SK-N-SH (cell line): ENCODE measurements at regions not wholly inside any gene's neighbourhood (a gene's known extent, or its start where the extent isn't known, plus 50 kb on each side); places are given as distances from the start of the nearest gene placed in this dataset.

ENCODE experiments used
- CTCF ChIA-PET: fragments of 300-600, 350-600 bp; formaldehyde crosslinking; extraction: SDS; loops from one replicate; lab custom pipeline; 2021; lab: Yijun Ruan, JAX
- POLR2A ChIA-PET: fragments of 350-600 bp; sonication (Branson Sonifier 250); formaldehyde crosslinking; extraction: SDS; loops from one replicate; lab custom pipeline; 2020; ENCODE audit warnings: antibody characterized with exemption, inconsistent platforms; lab: Yijun Ruan, JAX
- DNase-seq: peaks from one replicate; pipeline ENCODE4 v3.0.0; 2012
- H2AFZ ChIP-seq: fragments of 200-600 bp; sonication (generic); 2 replicates; pipeline ENCODE4 v1.8.1; 2016; ENCODE audit warnings: antibody characterized with exemption, mild to moderate bottlenecking, low read depth
- H3F3A ChIP-seq: fragments of 200-600 bp; sonication (generic); replicated peaks from 2 replicates; pipeline ENCODE3; 2016; ENCODE audit warnings: antibody characterized with exemption, mild to moderate bottlenecking; ENCODE audit not compliant: insufficient read depth
- H3K27ac ChIP-seq, 2 experiments: fragments of 200-500 bp in 1 of 2; fragments of 200-600 bp in 1 of 2; sonication (Bioruptor generic) in 1 of 2; sonication (generic), shearing (Covaris generic) in 1 of 2; 2 replicates each; pipeline versions ENCODE4 v1.5.1 to v1.6.1; 2014 to 2016; ENCODE audit warnings: low read depth in 2 of 2, inconsistent platforms in 1 of 2, low read length in 1 of 2, mild to moderate bottlenecking in 1 of 2, mixed read lengths in 1 of 2
- H3K27me3 ChIP-seq: fragments of 200-600 bp; sonication (generic), shearing (Covaris generic); 2 replicates; pipeline ENCODE4 v1.6.1; 2016; ENCODE audit warnings: mixed run types; ENCODE audit not compliant: insufficient read depth
- H3K36me3 ChIP-seq, 2 experiments: fragments of 200-500 bp in 1 of 2; fragments of 200-600 bp in 1 of 2; sonication (Bioruptor generic) in 1 of 2; sonication (generic) in 1 of 2; replicated peaks in 1 of 2; 2 replicates each; pipeline versions ENCODE3 to v1.5.1; 2014 to 2016; ENCODE audit warnings: low read length in 1 of 2, mild to moderate bottlenecking in 1 of 2; ENCODE audit not compliant: insufficient read depth in 2 of 2, control insufficient read depth in 1 of 2
- H3K4me1 ChIP-seq, 2 experiments: fragments of 200-500 bp in 1 of 2; fragments of 200-600 bp in 1 of 2; sonication (Bioruptor generic) in 1 of 2; sonication (generic), shearing (Covaris generic) in 1 of 2; 2 replicates each; pipeline versions ENCODE4 v1.5.1 to v1.6.1; 2014 to 2016; ENCODE audit warnings: low read depth in 1 of 2, low read length in 1 of 2, mixed run types in 1 of 2; ENCODE audit not compliant: insufficient read depth in 2 of 2, control insufficient read depth in 1 of 2
- H3K4me2 ChIP-seq: fragments of 200-600 bp; sonication (generic), shearing (Covaris generic); 2 replicates; pipeline ENCODE4 v1.6.1; 2017; ENCODE audit warnings: mixed run types
- H3K4me3 ChIP-seq, 2 experiments: fragments of 200-500 bp in 1 of 2; fragments of 200-600 bp in 1 of 2; sonication (Bioruptor generic) in 1 of 2; sonication (generic), shearing (Covaris generic) in 1 of 2; 2 replicates each; pipeline versions ENCODE4 v1.5.1 to v1.8.1; 2014 to 2016; ENCODE audit warnings: low read depth in 2 of 2, inconsistent platforms in 1 of 2, low read length in 1 of 2, mild to moderate bottlenecking in 1 of 2, mixed read lengths in 1 of 2, moderate library complexity in 1 of 2
- H3K79me2 ChIP-seq: fragments of 200-600 bp; sonication (generic); 2 replicates; pipeline ENCODE4 v1.8.1; 2017; ENCODE audit warnings: mild to moderate bottlenecking; ENCODE audit not compliant: insufficient read depth
- H3K9ac ChIP-seq: fragments of 200-600 bp; sonication (generic); 2 replicates; pipeline ENCODE4 v1.6.1; 2017; ENCODE audit warnings: mixed run types
- H3K9me2 ChIP-seq: fragments of 200-600 bp; sonication (generic); 2 replicates; pipeline ENCODE4 v1.6.1; 2017; ENCODE audit warnings: mixed run types
- H3K9me3 ChIP-seq: fragments of 200-600 bp; sonication (generic); 2 replicates; pipeline ENCODE4 v1.6.1; 2017; ENCODE audit warnings: mixed run types, mild to moderate bottlenecking, moderate library complexity
- H4K20me1 ChIP-seq: fragments of 200-600 bp; sonication (generic); 2 replicates; pipeline ENCODE4 v1.6.1; 2017; ENCODE audit warnings: mild to moderate bottlenecking, mixed run types; ENCODE audit not compliant: insufficient read depth
- CHD2 ChIP-seq: fragments of 150-350 bp; IDR thresholded peaks from 2 replicates; pipeline ENCODE4 v1.6.1; 2018; ENCODE audit warnings: low read length; ENCODE audit not compliant: partially characterized antibody
- EP300 ChIP-seq, 2 experiments: IDR thresholded peaks; 2 replicates each; pipeline versions ENCODE4 v1.4.0 to v1.6.1; 2012; ENCODE audit warnings: borderline replicate concordance in 1 of 2, low read depth in 1 of 2, low read length in 1 of 2
- EZH2phosphoT487 ChIP-seq: fragments of 200-600 bp; sonication (generic); IDR thresholded peaks from 2 replicates; pipeline ENCODE4 v1.6.1; 2017; ENCODE audit warnings: low read depth, mixed run types, mild to moderate bottlenecking, antibody characterized with exemption, moderate library complexity, borderline replicate concordance
- FOSL2 ChIP-seq: IDR thresholded peaks from 2 replicates; pipeline ENCODE4 v1.4.0; 2012; ENCODE audit warnings: low read depth, mild to moderate bottlenecking, moderate library complexity, borderline replicate concordance
- FOXJ3 ChIP-seq: sonication (generic); formaldehyde crosslinking; IDR thresholded peaks from 2 replicates; pipeline ENCODE4 v1.5.1; 2020; ENCODE audit warnings: mild to moderate bottlenecking, missing genetic modification reagents
- FOXM1 ChIP-seq: IDR thresholded peaks from 2 replicates; pipeline ENCODE4 v1.4.0; 2012; ENCODE audit warnings: low read depth, mild to moderate bottlenecking
- GABPA ChIP-seq: IDR thresholded peaks from 2 replicates; pipeline ENCODE4 v1.4.0; 2012; ENCODE audit warnings: low read depth, mild to moderate bottlenecking
- JUND ChIP-seq: IDR thresholded peaks from 2 replicates; pipeline ENCODE4 v1.4.0; 2012
- MEF2A ChIP-seq: IDR thresholded peaks from 2 replicates; pipeline ENCODE4 v1.4.0; 2012; ENCODE audit warnings: low read depth, borderline replicate concordance
- NFIC ChIP-seq: IDR thresholded peaks from 2 replicates; pipeline ENCODE4 v1.4.0; 2012; ENCODE audit warnings: borderline replicate concordance
- POLR2AphosphoS5 ChIP-seq: IDR thresholded peaks from 2 replicates; pipeline ENCODE4 v1.6.1; 2012; ENCODE audit warnings: low read depth, low read length
- RAD21 ChIP-seq: IDR thresholded peaks from 2 replicates; pipeline ENCODE4 v1.6.1; 2012; ENCODE audit warnings: mild to moderate bottlenecking, low read length
- RCOR1 ChIP-seq: fragments of 150-350 bp; IDR thresholded peaks from 2 replicates; pipeline ENCODE4 v1.6.1; 2017; ENCODE audit warnings: antibody characterized with exemption, low read length
- RFX5 ChIP-seq: IDR thresholded peaks from 2 replicates; pipeline ENCODE4 v1.6.1; 2012; ENCODE audit warnings: mild to moderate bottlenecking, improper control_type of control experiment, low read length
- RXRA ChIP-seq: IDR thresholded peaks from 2 replicates; pipeline ENCODE4 v1.4.0; 2012; ENCODE audit warnings: low read depth, mild to moderate bottlenecking, borderline replicate concordance
- SMC3 ChIP-seq: IDR thresholded peaks from 2 replicates; pipeline ENCODE4 v1.6.1; 2012; ENCODE audit warnings: low read depth, low read length, improper control_type of control experiment
- TEAD4 ChIP-seq: IDR thresholded peaks from 2 replicates; pipeline ENCODE4 v1.4.0; 2012; ENCODE audit warnings: mild to moderate bottlenecking, borderline replicate concordance; ENCODE audit not compliant: insufficient read depth
- YY1 ChIP-seq: IDR thresholded peaks from 2 replicates; pipeline ENCODE4 v1.4.0; 2012; ENCODE audit warnings: low read depth, mild to moderate bottlenecking
- WGBS: methylation state at CpG from one replicate; pipeline ENCODE4 v1.1.6; 2017; ENCODE audit warnings: low lambda C conversion rate; 5-methylcytosine and 5-hydroxymethylcytosine counted together
- TF ChIP-seq, protein P1 (sequence below): fragments of 200-600 bp; sonication (generic); IDR thresholded peaks from 2 replicates; pipeline ENCODE4 v1.6.1; 2017; ENCODE audit warnings: antibody characterized with exemption, mild to moderate bottlenecking, moderate library complexity
- TF ChIP-seq, protein P2 (sequence below): IDR thresholded peaks from 2 replicates; pipeline ENCODE4 v1.4.0; 2012; ENCODE audit warnings: low read depth, borderline replicate concordance
- TF ChIP-seq, protein P3 (sequence below): IDR thresholded peaks from 2 replicates; pipeline ENCODE4; 2012

DNA sequence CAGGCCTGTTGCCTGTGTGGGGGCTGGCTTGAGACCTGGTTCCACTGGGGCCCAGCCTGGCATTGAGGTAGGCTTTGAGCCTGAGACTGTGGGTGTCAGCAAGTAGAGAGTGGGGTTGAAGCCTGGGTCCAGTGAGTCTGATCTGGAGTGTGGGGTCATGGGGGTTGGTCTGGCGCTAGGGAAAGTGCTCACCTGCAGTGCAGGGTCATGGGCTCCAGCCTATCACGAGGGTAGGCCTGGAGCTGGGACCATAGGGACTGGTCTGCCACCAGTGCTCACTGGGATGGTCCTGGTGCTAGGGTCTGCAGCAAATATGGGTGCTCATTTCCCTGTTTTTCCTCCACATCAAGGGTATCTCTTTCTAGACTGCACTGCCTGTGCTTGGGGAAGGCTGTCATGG lies 95.4 kb upstream of the KLF14 start:
- Histone ChIP-seq H3K4me2 (no peak overlapping the region), H3K36me3 (peaks cover 0 to 11% of the 10 kb centered on the region in 2 experiments), H3K9ac (no peak overlapping the region), H3K4me3 (no peak overlapping the region), H3K27me3 (no peaks in the 10 kb centered on the region), H3F3A (peaks cover 10% of the 10 kb centered on the region), H3K79me2 (no peaks in the 10 kb centered on the region), H3K9me3 (peaks cover 24% of the 10 kb centered on the region), H4K20me1 (no peaks in the 10 kb centered on the region), H3K4me1 (no peaks in the 10 kb centered on the region), H3K9me2 (no peaks in the 10 kb centered on the region), H3K27ac (no peak overlapping the region), H2AFZ (no peak overlapping the region)
- ChIA-PET CTCF (interaction anchor here (1.0 to 3.2 kb wide), 3 partner anchors 44 to 757 kb away, joined by 3 to 14 read pairs (median 7); no protein-coding TSS in a partner anchor), POLR2A (no interaction called here)
- DNase-seq, result no peak
- no peak for TF ChIP-seq RAD21
- no peak for TF ChIP-seq TEAD4
- no peak for TF ChIP-seq RFX5
- no peak for TF ChIP-seq FOSL2
- 51% methylated on average over 2 of the region's 2 CpGs for WGBS

DNA sequence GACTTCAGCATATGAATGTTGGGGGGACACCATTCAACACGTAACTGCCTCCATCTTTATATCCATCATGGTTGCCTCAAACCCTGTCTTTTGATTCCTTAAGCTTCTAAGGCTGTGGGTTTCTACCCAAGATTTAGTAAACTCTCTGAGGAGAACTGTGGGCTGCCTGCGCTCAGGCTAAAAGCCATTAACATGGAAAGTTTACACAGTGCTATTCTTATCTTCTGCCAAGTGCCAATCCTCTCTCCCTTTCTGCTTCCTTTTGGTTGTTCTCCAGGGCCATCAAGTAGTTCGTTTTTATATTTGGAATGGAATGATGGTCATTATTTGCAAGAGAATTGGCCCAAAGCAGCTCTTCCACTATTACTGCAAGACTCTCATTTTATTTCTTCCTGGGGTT lies 97.3 kb upstream of the KLF14 start:
- CTCF ChIA-PET, result interaction anchor here (0.7 to 3.2 kb wide), 14 partner anchors 9 to 759 kb away, joined by 3 to 16 read pairs (median 5); partner anchors contain the start of gene KLF14
- peaks cover 11% of the 10 kb centered on the region for H3F3A ChIP-seq
- WGBS, result 54% methylated on average over 3 of the region's 3 CpGs

More for the DNA sequence above, 97.3 kb upstream of the KLF14 start:
- no peak overlapping the region for H3K9ac ChIP-seq
- H3K4me3 ChIP-seq, result no peak overlapping the region
- H3K4me2 ChIP-seq, result no peak overlapping the region
- no peak for DNase-seq
- no peak overlapping the region for H2AFZ ChIP-seq
- H3K4me1 ChIP-seq, result no peaks in the 10 kb centered on the region
- POLR2A ChIA-PET, result no interaction called here
- H3K79me2 ChIP-seq, result no peaks in the 10 kb centered on the region
- H3K9me2 ChIP-seq, result no peaks in the 10 kb centered on the region
- peaks cover 13% of the 10 kb centered on the region for H3K9me3 ChIP-seq
- TF ChIP-seq EP300 (IDR thresholded peaks at IDR 0.05; ENCODE audit: borderline replicate concordance in 1 of 2, low read depth in 1 of 2, low read length in 1 of 2) (no peak), FOXM1 (no peak), NFIC (no peak), RAD21 (no peak), EZH2phosphoT487 (no peak), SMC3 (no peak), CHD2 (no peak), RCOR1 (no peak), TEAD4 (no peak), POLR2AphosphoS5 (no peak), MEF2A (no peak), RXRA (no peak), FOXJ3 (CRISPR knock-in tag) (no peak), GABPA (no peak), YY1 (no peak), JUND (no peak)
- TF ChIP-seq, protein P1, sequence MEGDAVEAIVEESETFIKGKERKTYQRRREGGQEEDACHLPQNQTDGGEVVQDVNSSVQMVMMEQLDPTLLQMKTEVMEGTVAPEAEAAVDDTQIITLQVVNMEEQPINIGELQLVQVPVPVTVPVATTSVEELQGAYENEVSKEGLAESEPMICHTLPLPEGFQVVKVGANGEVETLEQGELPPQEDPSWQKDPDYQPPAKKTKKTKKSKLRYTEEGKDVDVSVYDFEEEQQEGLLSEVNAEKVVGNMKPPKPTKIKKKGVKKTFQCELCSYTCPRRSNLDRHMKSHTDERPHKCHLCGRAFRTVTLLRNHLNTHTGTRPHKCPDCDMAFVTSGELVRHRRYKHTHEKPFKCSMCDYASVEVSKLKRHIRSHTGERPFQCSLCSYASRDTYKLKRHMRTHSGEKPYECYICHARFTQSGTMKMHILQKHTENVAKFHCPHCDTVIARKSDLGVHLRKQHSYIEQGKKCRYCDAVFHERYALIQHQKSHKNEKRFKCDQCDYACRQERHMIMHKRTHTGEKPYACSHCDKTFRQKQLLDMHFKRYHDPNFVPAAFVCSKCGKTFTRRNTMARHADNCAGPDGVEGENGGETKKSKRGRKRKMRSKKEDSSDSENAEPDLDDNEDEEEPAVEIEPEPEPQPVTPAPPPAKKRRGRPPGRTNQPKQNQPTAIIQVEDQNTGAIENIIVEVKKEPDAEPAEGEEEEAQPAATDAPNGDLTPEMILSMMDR, result no peak
- TF ChIP-seq, protein P2, sequence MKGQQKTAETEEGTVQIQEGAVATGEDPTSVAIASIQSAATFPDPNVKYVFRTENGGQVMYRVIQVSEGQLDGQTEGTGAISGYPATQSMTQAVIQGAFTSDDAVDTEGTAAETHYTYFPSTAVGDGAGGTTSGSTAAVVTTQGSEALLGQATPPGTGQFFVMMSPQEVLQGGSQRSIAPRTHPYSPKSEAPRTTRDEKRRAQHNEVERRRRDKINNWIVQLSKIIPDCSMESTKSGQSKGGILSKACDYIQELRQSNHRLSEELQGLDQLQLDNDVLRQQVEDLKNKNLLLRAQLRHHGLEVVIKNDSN, result no peak
- TF ChIP-seq, protein P3, sequence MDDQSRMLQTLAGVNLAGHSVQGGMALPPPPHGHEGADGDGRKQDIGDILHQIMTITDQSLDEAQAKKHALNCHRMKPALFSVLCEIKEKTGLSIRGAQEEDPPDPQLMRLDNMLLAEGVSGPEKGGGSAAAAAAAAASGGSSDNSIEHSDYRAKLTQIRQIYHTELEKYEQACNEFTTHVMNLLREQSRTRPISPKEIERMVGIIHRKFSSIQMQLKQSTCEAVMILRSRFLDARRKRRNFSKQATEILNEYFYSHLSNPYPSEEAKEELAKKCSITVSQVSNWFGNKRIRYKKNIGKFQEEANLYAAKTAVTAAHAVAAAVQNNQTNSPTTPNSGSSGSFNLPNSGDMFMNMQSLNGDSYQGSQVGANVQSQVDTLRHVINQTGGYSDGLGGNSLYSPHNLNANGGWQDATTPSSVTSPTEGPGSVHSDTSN, result no peak
- TF ChIP-seq, all 33 proteins: peak for 0
- H3K36me3 ChIP-seq, result no peaks in the 10 kb centered on the region
- H3K27me3 ChIP-seq, result no peaks in the 10 kb centered on the region
- no peak overlapping the region for H3K27ac ChIP-seq
- H4K20me1 ChIP-seq, result no peaks in the 10 kb centered on the region
